HL-60 (cell line): ENCODE measurements at regions not wholly inside any gene's neighbourhood (a gene's known extent, or its start where the extent isn't known, plus 50 kb on each side); places are given as distances from the start of the nearest gene placed in this dataset.

Source experiments
- DNase-seq, 2 experiments: peaks; one replicate each; pipeline ENCODE4 v3.0.0-alpha.2; 2010 to 2020; ENCODE audit warnings: low read depth in 1 of 2, low spot score in 1 of 2
- H3K27ac ChIP-seq: fragments of 250-450 bp; sonication (Bioruptor Pico); replicated peaks from 2 replicates; pipeline ENCODE4 v1.5.1; 2020; ENCODE audit warnings: mild to moderate bottlenecking, moderate library complexity
- H3K27me3 ChIP-seq: fragments of 250-450 bp; sonication (Bioruptor Pico); 2 replicates; pipeline ENCODE4 v1.5.1; 2021; ENCODE audit warnings: mild to moderate bottlenecking, moderate library complexity; ENCODE audit not compliant: insufficient read depth, poor library complexity, severe bottlenecking
- H3K4me3 ChIP-seq: replicated peaks from 2 replicates; pipeline ENCODE4 v1.5.1; 2011; ENCODE audit warnings: mild to moderate bottlenecking, control low read depth, low read length; ENCODE audit not compliant: insufficient read depth
- GABPA ChIP-seq: IDR thresholded peaks from 2 replicates; pipeline ENCODE4 v1.6.1; 2012; ENCODE audit warnings: low read depth
- POLR2AphosphoS5 ChIP-seq: IDR thresholded peaks from 2 replicates; pipeline ENCODE4 v1.6.1; 2012; ENCODE audit warnings: low read depth
- SPI1 ChIP-seq: IDR thresholded peaks from 2 replicates; pipeline ENCODE4 v1.6.1; 2012; ENCODE audit warnings: low read depth, mild to moderate bottlenecking, borderline replicate concordance
- TF ChIP-seq, protein P1 (sequence below): IDR thresholded peaks from one replicate; pipeline ENCODE4 v1.5.1; 2011; ENCODE audit warnings: low read length, control low read depth, inconsistent platforms; ENCODE audit not compliant: insufficient read depth
- TF ChIP-seq, protein P2 (sequence below): IDR thresholded peaks from 2 replicates; pipeline ENCODE4 v1.6.1; 2012; ENCODE audit warnings: low read depth; ENCODE audit not compliant: insufficient replicate concordance

DNA sequence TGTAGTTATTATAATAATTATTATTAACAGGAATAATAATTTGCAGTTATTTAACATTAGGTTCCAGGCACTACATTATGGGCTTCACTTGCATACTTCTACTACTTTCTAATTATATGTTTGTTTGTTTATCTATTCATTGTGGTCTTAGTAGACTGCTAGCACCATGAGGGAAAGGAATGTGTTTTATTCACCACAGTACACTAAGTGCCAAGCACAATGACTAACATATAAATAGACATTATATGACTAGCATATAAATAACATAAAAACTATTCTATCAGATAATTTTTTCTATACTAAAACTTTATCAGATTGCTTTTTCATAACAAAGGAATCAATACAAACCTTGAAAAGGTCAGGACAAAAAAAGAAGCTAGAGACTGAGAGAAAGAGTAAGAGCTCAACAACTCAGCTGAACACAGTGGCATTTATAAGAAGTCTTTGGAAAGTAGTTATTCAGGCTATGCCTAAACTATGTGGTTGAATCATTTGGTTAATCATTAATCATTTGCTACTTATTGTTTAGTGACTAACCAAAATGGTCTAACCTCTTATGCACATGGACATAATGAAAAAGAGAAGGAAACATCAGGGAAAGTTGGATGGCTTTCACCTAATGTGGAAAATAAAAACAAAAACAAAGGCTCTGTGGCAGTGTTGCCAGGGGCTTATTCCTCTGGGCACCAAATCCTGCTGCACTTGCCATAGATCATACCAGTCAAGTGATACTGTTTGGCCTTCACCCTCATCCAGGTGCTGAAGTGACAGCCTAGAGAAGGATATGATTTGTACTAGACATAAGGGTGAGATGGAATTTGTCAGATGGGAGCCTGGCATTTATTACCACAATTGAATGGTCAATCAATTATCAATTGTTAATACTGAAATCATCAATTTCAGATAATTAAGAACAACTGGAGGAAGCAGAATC, 174.9 kb downstream of the ETAA1 start:
- H3K27ac ChIP-seq = no peak overlapping the region
- H3K4me3 ChIP-seq = no peak overlapping the region
- DNase-seq = no peak
- H3K27me3 ChIP-seq = no peaks in the 10 kb centered on the region
- TF ChIP-seq GABPA (no peak), POLR2AphosphoS5 (no peak), SPI1 (no peak)
- TF ChIP-seq, protein P1, sequence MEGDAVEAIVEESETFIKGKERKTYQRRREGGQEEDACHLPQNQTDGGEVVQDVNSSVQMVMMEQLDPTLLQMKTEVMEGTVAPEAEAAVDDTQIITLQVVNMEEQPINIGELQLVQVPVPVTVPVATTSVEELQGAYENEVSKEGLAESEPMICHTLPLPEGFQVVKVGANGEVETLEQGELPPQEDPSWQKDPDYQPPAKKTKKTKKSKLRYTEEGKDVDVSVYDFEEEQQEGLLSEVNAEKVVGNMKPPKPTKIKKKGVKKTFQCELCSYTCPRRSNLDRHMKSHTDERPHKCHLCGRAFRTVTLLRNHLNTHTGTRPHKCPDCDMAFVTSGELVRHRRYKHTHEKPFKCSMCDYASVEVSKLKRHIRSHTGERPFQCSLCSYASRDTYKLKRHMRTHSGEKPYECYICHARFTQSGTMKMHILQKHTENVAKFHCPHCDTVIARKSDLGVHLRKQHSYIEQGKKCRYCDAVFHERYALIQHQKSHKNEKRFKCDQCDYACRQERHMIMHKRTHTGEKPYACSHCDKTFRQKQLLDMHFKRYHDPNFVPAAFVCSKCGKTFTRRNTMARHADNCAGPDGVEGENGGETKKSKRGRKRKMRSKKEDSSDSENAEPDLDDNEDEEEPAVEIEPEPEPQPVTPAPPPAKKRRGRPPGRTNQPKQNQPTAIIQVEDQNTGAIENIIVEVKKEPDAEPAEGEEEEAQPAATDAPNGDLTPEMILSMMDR = no peak
- TF ChIP-seq, protein P2, sequence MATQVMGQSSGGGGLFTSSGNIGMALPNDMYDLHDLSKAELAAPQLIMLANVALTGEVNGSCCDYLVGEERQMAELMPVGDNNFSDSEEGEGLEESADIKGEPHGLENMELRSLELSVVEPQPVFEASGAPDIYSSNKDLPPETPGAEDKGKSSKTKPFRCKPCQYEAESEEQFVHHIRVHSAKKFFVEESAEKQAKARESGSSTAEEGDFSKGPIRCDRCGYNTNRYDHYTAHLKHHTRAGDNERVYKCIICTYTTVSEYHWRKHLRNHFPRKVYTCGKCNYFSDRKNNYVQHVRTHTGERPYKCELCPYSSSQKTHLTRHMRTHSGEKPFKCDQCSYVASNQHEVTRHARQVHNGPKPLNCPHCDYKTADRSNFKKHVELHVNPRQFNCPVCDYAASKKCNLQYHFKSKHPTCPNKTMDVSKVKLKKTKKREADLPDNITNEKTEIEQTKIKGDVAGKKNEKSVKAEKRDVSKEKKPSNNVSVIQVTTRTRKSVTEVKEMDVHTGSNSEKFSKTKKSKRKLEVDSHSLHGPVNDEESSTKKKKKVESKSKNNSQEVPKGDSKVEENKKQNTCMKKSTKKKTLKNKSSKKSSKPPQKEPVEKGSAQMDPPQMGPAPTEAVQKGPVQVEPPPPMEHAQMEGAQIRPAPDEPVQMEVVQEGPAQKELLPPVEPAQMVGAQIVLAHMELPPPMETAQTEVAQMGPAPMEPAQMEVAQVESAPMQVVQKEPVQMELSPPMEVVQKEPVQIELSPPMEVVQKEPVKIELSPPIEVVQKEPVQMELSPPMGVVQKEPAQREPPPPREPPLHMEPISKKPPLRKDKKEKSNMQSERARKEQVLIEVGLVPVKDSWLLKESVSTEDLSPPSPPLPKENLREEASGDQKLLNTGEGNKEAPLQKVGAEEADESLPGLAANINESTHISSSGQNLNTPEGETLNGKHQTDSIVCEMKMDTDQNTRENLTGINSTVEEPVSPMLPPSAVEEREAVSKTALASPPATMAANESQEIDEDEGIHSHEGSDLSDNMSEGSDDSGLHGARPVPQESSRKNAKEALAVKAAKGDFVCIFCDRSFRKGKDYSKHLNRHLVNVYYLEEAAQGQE = no peak

DNA sequence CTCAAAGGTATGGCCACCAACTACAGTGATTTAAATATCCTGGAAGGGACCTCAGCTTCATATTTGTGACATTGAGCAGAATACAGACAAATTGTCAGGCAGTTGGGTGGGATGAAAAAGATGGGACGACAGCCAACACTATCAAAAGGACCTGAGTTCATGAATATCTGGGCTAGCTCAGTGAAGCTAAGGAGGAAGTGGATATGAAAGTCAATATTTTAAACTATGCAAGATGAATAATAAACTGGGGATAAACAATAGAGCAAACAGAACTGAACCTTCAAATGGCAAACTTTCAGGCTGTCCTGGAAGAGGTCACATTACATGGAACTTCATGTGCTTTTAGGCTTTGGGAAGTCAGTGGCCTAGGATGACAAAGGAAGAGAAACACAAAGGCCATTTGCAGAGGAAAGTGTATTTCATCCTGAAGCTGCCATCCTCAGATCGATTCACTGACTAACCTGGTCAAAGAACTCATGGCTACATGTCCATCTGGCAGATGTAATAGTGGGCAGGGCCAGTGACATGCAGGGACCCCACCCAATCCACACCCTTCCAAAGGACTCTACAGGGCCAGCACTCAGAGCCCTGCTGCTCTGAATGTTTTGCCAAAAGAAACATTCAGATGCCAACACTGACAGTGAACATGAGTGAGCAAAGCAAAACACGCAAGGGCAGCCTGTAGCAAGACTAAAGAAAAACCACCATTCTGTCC, 175.7 kb downstream of the ETAA1 start:
- Histone ChIP-seq H3K27ac (no peak overlapping the region), H3K27me3 (no peaks in the 10 kb centered on the region), H3K4me3 (no peak overlapping the region)
- no peak for DNase-seq
- TF ChIP-seq, protein P2 = no peak
- TF ChIP-seq, protein P1 = no peak

DNA sequence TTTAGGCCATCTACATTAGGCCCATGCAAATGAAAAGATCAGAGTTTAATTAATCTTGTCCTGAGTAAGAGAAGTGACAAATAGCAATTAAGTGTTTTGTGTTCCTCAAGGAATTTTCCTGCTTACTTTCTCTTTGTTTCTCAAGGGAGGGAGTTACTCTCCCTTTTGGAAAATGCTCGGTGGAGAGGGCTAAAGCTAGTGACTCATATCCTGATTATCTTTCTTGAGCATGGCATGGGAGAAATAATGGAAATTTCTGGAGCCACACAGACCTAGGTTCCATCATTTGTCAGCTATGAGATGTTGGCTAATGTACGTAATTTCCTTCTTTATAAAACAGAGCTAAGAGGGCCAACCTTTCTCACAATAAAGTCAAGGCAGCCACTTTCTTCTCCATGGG, 177.1 kb downstream of the ETAA1 start:
- no peak for DNase-seq
- Histone ChIP-seq H3K27ac (no peak overlapping the region), H3K4me3 (no peak overlapping the region), H3K27me3 (no peaks in the 10 kb centered on the region)
- TF ChIP-seq SPI1 (no peak), POLR2AphosphoS5 (no peak), GABPA (no peak)
- TF ChIP-seq, protein P1 = no peak
- TF ChIP-seq, protein P2 = no peak
